Keratinocyte (primary cell): ENCODE measurements at regions not wholly inside any gene's neighbourhood (a gene's known extent, or its start where the extent isn't known, plus 50 kb on each side); places are given as distances from the start of the nearest gene placed in this dataset.
"Not testable (repeated sequence)": the region's sequence is repeated elsewhere in the genome, so short reads cannot be mapped to it uniquely, and the experiment has no call there.

Experiments
- DNase-seq: peaks from one replicate; pipeline ENCODE4 v3.0.0-alpha.2; 2011; ENCODE audit warnings: low read depth, missing footprints, low spot score
- FAIRE-seq: peaks from 2 replicates; lab custom pipeline; 2011; peaks lifted over from hg19 to GRCh38; lab: Jason Lieb, UNC
- H2AFZ ChIP-seq: 2 replicates; pipeline ENCODE4 v1.6.0; 2012; ENCODE audit warnings: low read length, control low read depth, inconsistent platforms; ENCODE audit not compliant: control insufficient read depth
- H3K27ac ChIP-seq: 2 replicates; pipeline ENCODE4 v1.5.1; 2011; ENCODE audit warnings: low read length; ENCODE audit not compliant: control insufficient read depth, insufficient read depth
- H3K27me3 ChIP-seq: 3 replicates; pipeline ENCODE4 v1.6.0; 2011; ENCODE audit warnings: low read length; ENCODE audit not compliant: control insufficient read depth, insufficient read depth; ENCODE audit errors: extremely low read depth
- H3K36me3 ChIP-seq, 2 experiments: 2 replicates in 1 of 2; 3 replicates in 1 of 2; pipeline ENCODE4 v1.5.1; 2011; ENCODE audit warnings: low read length in 2 of 2, mild to moderate bottlenecking in 1 of 2; ENCODE audit not compliant: control insufficient read depth in 2 of 2, insufficient read depth in 2 of 2; ENCODE audit errors: extremely low read depth in 1 of 2
- H3K4me1 ChIP-seq: 3 replicates; pipeline ENCODE4 v1.5.1; 2011; ENCODE audit warnings: low read length; ENCODE audit not compliant: control insufficient read depth, insufficient read depth; ENCODE audit errors: extremely low read depth
- H3K4me2 ChIP-seq: 3 replicates; pipeline ENCODE4 v1.6.0; 2011; ENCODE audit warnings: low read depth, low read length; ENCODE audit not compliant: control insufficient read depth, insufficient read depth; ENCODE audit errors: extremely low read depth
- H3K4me3 ChIP-seq, 3 experiments: fragments of 200-600 bp in 1 of 3; sonication (generic) in 1 of 3; 2 replicates in 2 of 3; 3 replicates in 1 of 3; pipeline ENCODE4 v1.5.1; 2011 to 2016; ENCODE audit warnings: low read length in 3 of 3, mild to moderate bottlenecking in 3 of 3, control low read depth in 2 of 3, inconsistent platforms in 1 of 3, low read depth in 1 of 3, mixed read lengths in 1 of 3, mixed run types in 1 of 3, moderate library complexity in 1 of 3; ENCODE audit not compliant: control insufficient read depth in 2 of 3, insufficient read depth in 2 of 3; ENCODE audit errors: extremely low read depth in 1 of 3
- H3K79me2 ChIP-seq: 2 replicates; pipeline ENCODE4 v1.6.0; 2012; ENCODE audit warnings: low read length; ENCODE audit not compliant: control insufficient read depth, insufficient read depth
- H3K9ac ChIP-seq: 3 replicates; pipeline ENCODE4 v1.6.0; 2011; ENCODE audit warnings: low read length; ENCODE audit not compliant: control insufficient read depth, insufficient read depth; ENCODE audit errors: extremely low read depth
- H3K9me1 ChIP-seq: 3 replicates; pipeline ENCODE4 v1.6.0; 2011; ENCODE audit warnings: low read length; ENCODE audit not compliant: control insufficient read depth, insufficient read depth; ENCODE audit errors: extremely low read depth
- H3K9me3 ChIP-seq: 2 replicates; pipeline ENCODE4 v1.5.1; 2012; ENCODE audit warnings: low read depth, low read length; ENCODE audit not compliant: control insufficient read depth
- H4K20me1 ChIP-seq: 3 replicates; pipeline ENCODE4 v1.6.0; 2011; ENCODE audit warnings: low read length; ENCODE audit not compliant: control insufficient read depth, insufficient read depth; ENCODE audit errors: extremely low read depth
- CTCF ChIP-seq, 3 experiments: IDR thresholded peaks in 1 of 3; conservative IDR thresholded peaks in 1 of 3; optimal IDR thresholded peaks in 1 of 3; 2 replicates in 2 of 3; 3 replicates in 1 of 3; pipeline versions ENCODE3 to v1.5.1; 2011; ENCODE audit warnings: low read length in 3 of 3, mild to moderate bottlenecking in 3 of 3, moderate library complexity in 2 of 3, control low read depth in 1 of 3, inconsistent platforms in 1 of 3; ENCODE audit not compliant: insufficient read depth in 2 of 3; ENCODE audit errors: extremely low read depth in 1 of 3
- EZH2 ChIP-seq: IDR thresholded peaks from one replicate; pipeline ENCODE4 v1.6.1; 2012; ENCODE audit warnings: inconsistent platforms, mild to moderate bottlenecking, low read length, moderate library complexity
- dilution Hi-C: fragments of 300-500 bp; cut with MboI; formaldehyde crosslinking; loops from one replicate; pipeline ENCODE4 v1.7.0; 2020; ENCODE audit warnings: low sequenced_read_pairs; ENCODE audit not compliant: extremely low pct_ligation_motif_present

DNA sequence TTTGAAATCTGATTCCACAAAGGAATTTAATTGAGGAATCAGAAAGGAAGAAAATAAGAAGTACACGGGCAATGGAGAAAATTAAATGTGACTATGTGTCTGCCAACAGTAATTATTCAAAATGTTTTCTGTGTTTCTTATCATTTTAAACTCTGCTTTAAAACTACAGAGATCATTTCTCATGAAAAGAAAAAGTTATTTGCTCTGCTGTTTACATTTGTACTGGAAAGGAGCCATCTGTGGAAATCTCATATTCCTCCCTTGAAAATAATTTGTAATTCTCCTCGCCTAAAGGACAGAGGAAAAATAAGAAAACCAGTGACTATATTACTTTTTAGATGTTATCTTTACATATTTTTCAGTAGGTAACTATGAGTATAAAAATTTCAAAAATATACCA lies 181.9 kb upstream of the MEIS1 start:
- no peak overlapping the region for H3K4me2 ChIP-seq
- no peak overlapping the region for H3K4me3 ChIP-seq
- FAIRE-seq (no peak), DNase-seq (no peak)
- dilution Hi-C loops, result no loop called here
- no peaks in the 10 kb centered on the region for H3K9me3 ChIP-seq
- H3K27ac ChIP-seq, result no peak overlapping the region
- no peak overlapping the region for H2AFZ ChIP-seq
- TF ChIP-seq CTCF (optimal IDR thresholded peaks at IDR 0.05 in 1 of 3, IDR thresholded peaks at IDR 0.05 in 1 of 3, conservative IDR thresholded peaks at IDR 0.05 in 1 of 3; ENCODE audit: extremely low read depth in 1 of 3, insufficient read depth in 2 of 3, low read length in 3 of 3) (no peak), EZH2 (no peak)
- no peaks in the 10 kb centered on the region for H4K20me1 ChIP-seq
- H3K36me3 ChIP-seq, result no peaks in the 10 kb centered on the region
- no peaks in the 10 kb centered on the region for H3K4me1 ChIP-seq
- H3K27me3 ChIP-seq, result peaks cover 3% of the 10 kb centered on the region
- H3K9me1 ChIP-seq, result no peaks in the 10 kb centered on the region
- H3K79me2 ChIP-seq, result no peaks in the 10 kb centered on the region
- no peak overlapping the region for H3K9ac ChIP-seq

DNA sequence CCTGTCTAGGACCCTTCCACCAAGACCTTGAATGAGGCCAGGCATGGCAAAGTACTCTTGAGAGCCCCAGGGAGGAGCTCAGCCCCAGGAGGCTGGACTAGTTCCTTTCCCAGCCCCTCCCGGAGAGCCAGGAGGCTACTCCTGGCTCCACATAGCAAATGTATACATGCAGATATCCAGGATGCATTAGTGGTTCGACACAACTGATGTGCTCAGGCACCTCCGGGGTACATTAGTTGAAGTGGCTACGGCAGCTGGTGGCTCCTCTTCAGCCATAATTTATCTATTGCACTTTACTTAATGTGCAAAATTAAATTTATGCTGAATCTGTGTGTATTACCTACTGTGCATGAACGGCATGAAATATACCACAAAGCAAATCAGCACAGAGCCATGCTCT lies 182.8 kb upstream of the MEIS1 start:
- no peaks in the 10 kb centered on the region for H4K20me1 ChIP-seq
- H3K9me1 ChIP-seq, result no peaks in the 10 kb centered on the region
- H3K36me3 ChIP-seq, result no peaks in the 10 kb centered on the region
- no peak overlapping the region for H3K9ac ChIP-seq
- H2AFZ ChIP-seq, result no peak overlapping the region
- H3K27ac ChIP-seq, result no peak overlapping the region
- no peak overlapping the region for H3K4me2 ChIP-seq
- dilution Hi-C loops, result no loop called here
- H3K27me3 ChIP-seq, result peaks cover 3% of the 10 kb centered on the region
- no peaks in the 10 kb centered on the region for H3K9me3 ChIP-seq
- no peak for FAIRE-seq
- no peaks in the 10 kb centered on the region for H3K4me1 ChIP-seq
- TF ChIP-seq EZH2, result no peak
- no peaks in the 10 kb centered on the region for H3K79me2 ChIP-seq
- H3K4me3 ChIP-seq, result no peak overlapping the region
- DNase-seq, result no peak

DNA sequence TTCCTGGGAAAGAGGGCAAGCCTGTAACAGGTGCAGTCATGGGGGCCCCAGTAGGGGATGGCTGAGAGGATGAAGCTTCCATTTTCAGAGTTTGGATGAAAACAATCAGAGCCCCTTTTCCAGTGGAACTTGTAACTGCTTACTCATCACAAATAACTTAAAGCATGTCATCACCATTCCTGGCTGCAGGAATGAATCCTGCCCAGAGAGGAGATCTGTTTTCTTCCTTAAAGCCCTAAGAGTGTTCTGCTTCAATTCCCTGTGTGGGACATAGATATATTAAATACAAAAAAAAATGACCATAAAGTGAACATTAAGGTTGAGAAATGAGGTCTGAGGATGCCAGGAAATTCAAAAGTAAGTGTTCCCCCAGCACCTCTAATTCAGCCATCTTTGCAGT lies 183.4 kb upstream of the MEIS1 start:
- TF ChIP-seq EZH2, result no peak
- no peak for TF ChIP-seq CTCF (optimal IDR thresholded peaks at IDR 0.05 in 1 of 3, IDR thresholded peaks at IDR 0.05 in 1 of 3, conservative IDR thresholded peaks at IDR 0.05 in 1 of 3; ENCODE audit: extremely low read depth in 1 of 3, insufficient read depth in 2 of 3, low read length in 3 of 3)
- H3K27ac ChIP-seq, result no peak overlapping the region
- H3K36me3 ChIP-seq, result no peaks in the 10 kb centered on the region
- FAIRE-seq (no peak), DNase-seq (no peak)
- H3K4me1 ChIP-seq, result no peaks in the 10 kb centered on the region
- no peak overlapping the region for H3K9ac ChIP-seq
- no peaks in the 10 kb centered on the region for H3K79me2 ChIP-seq
- H3K9me1 ChIP-seq, result no peaks in the 10 kb centered on the region
- peaks cover 3% of the 10 kb centered on the region for H3K27me3 ChIP-seq
- no peak overlapping the region for H2AFZ ChIP-seq
- no peak overlapping the region for H3K4me3 ChIP-seq
- dilution Hi-C loops, result no loop called here
- H3K4me2 ChIP-seq, result no peak overlapping the region
- H3K9me3 ChIP-seq, result no peaks in the 10 kb centered on the region
- no peaks in the 10 kb centered on the region for H4K20me1 ChIP-seq

DNA sequence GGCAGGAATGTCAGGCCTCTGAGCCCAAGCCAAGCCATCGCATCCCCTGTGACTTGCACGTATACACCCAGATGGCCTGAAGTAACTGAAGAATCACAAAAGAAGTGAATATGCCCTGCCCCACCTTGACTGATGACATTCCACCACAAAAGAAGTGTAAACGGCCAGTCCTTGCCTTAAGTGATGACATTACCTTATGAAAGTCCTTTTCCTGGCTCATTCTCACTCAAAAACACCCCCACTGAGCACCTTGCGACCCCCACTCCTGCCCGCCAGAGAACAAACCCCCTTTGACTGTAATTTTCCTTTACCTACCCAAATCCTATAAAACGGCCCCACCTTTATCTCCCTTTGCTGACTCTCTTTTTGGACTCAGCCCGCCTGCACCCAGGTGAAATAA lies 185.8 kb upstream of the MEIS1 start:
- dilution Hi-C loops, H3K4me2 ChIP-seq, H3K36me3 ChIP-seq, H2AFZ ChIP-seq, H3K9me3 ChIP-seq, H3K27ac ChIP-seq, DNase-seq, H3K9me1 ChIP-seq, H3K79me2 ChIP-seq, H4K20me1 ChIP-seq, H3K9ac ChIP-seq, H3K4me3 ChIP-seq, H3K27me3 ChIP-seq, FAIRE-seq, H3K4me1 ChIP-seq: not testable (repeated sequence)
